SK-N-SH treated with all-trans-retinoic acid at 6 μM for 48 hours (cell line): ENCODE measurements at regions not wholly inside any gene's neighbourhood (a gene's known extent, or its start where the extent isn't known, plus 50 kb on each side); places are given as distances from the start of the nearest gene placed in this dataset.

Experiments
- CSDC2 ChIP-seq: fragments of 250-450 bp; sonication (Bioruptor Pico); IDR thresholded peaks from 2 replicates; pipeline ENCODE4 v1.5.0; 2020; ENCODE audit warnings: mild to moderate bottlenecking, moderate library complexity
- TCF4 ChIP-seq: fragments of 250-450 bp; sonication (Bioruptor Pico); IDR thresholded peaks from 2 replicates; pipeline ENCODE4 v1.8.0; 2021; ENCODE audit warnings: mild to moderate bottlenecking, moderate library complexity, borderline replicate concordance
- TSHZ2 ChIP-seq: fragments of 250-450 bp; sonication (Bioruptor Pico); IDR thresholded peaks from 2 replicates; pipeline ENCODE4 v1.5.0; 2020; ENCODE audit warnings: mild to moderate bottlenecking, moderate library complexity

GRCh38 chr16:85183564-85183963, 71.3 kb upstream of the CIBAR2 start:
- TF ChIP-seq TSHZ2 (CRISPR knock-in tag) = no peak
- TF ChIP-seq TCF4 (CRISPR knock-in tag) = no peak
- TF ChIP-seq CSDC2 = no peak
